Gastrocnemius medialis (tissue), 4 donors: ENCODE measurements at regions not wholly inside any gene's neighbourhood (a gene's known extent, or its start where the extent isn't known, plus 50 kb on each side); places are given as distances from the start of the nearest gene placed in this dataset.

ENCODE experiments used
- POLR2A ChIP-seq, 2 donors: fragments of 450-650 bp; IDR thresholded peaks; one replicate each; pipeline ENCODE4 v1.6.1; 2017; ENCODE audit warnings: antibody characterized with exemption in 2 of 2, mild to moderate bottlenecking in 2 of 2, moderate library complexity in 2 of 2
- TF ChIP-seq, protein P1 (sequence below), 5 experiments: fragments of 450-650 bp in 3 of 5; fragments of 200-600 bp in 2 of 5; sonication (generic) in 2 of 5; IDR thresholded peaks in 4 of 5; conservative IDR thresholded peaks in 1 of 5; 1 replicate in 4 of 5; 2 replicates in 1 of 5; pipeline ENCODE4 v1.5.1; 2016 to 2019; ENCODE audit warnings: antibody characterized with exemption in 5 of 5, mild to moderate bottlenecking in 3 of 5, moderate library complexity in 3 of 5

DNA sequence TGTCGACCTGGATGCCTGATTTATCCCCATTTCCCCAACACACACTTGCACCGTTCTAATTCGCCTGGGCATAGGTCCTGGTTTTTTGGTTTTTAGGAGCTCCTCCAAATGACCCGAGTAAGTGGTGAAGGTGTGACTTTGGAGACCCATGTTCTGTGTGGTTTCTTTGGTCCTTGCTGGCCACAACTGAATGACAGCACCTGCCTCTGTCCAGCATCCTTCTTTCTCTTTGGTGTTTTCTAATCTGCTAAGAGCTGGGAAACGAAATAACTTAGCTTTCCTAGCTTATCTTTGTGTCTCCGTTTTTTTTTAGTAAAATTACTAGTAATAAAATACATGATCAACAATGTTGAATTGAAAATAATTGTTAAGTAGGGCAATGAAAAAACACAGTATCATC, 120.2 kb downstream of the PRLHR start:
- TF ChIP-seq POLR2A (IDR thresholded peaks at IDR 0.05): no peak
- TF ChIP-seq, protein P1, sequence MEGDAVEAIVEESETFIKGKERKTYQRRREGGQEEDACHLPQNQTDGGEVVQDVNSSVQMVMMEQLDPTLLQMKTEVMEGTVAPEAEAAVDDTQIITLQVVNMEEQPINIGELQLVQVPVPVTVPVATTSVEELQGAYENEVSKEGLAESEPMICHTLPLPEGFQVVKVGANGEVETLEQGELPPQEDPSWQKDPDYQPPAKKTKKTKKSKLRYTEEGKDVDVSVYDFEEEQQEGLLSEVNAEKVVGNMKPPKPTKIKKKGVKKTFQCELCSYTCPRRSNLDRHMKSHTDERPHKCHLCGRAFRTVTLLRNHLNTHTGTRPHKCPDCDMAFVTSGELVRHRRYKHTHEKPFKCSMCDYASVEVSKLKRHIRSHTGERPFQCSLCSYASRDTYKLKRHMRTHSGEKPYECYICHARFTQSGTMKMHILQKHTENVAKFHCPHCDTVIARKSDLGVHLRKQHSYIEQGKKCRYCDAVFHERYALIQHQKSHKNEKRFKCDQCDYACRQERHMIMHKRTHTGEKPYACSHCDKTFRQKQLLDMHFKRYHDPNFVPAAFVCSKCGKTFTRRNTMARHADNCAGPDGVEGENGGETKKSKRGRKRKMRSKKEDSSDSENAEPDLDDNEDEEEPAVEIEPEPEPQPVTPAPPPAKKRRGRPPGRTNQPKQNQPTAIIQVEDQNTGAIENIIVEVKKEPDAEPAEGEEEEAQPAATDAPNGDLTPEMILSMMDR (IDR thresholded peaks at IDR 0.05 in 4 of 5, conservative IDR thresholded peaks at IDR 0.05 in 1 of 5): no peak
